ENCODE measurements at regions not wholly inside any gene's neighbourhood (a gene's known extent, or its start where the extent isn't known, plus 50 kb on each side); places are given as distances from the start of the nearest gene placed in this dataset.

GRCh38 chr16:35908942-35909341 lies 2449.5 kb downstream of the TP53TG3F start:
- TF ChIP-seq CTCF (IDR thresholded peaks at IDR 0.05 in 4 of 5, conservative IDR thresholded peaks at IDR 0.05 in 1 of 5) = no peak
- TF ChIP-seq POLR2A (IDR thresholded peaks at IDR 0.05) = no peak

Measured in gastrocnemius medialis (tissue), 4 donors.